ENCODE measurements at regions not wholly inside any gene's neighbourhood (a gene's known extent, or its start where the extent isn't known, plus 50 kb on each side); places are given as distances from the start of the nearest gene placed in this dataset.

DNA sequence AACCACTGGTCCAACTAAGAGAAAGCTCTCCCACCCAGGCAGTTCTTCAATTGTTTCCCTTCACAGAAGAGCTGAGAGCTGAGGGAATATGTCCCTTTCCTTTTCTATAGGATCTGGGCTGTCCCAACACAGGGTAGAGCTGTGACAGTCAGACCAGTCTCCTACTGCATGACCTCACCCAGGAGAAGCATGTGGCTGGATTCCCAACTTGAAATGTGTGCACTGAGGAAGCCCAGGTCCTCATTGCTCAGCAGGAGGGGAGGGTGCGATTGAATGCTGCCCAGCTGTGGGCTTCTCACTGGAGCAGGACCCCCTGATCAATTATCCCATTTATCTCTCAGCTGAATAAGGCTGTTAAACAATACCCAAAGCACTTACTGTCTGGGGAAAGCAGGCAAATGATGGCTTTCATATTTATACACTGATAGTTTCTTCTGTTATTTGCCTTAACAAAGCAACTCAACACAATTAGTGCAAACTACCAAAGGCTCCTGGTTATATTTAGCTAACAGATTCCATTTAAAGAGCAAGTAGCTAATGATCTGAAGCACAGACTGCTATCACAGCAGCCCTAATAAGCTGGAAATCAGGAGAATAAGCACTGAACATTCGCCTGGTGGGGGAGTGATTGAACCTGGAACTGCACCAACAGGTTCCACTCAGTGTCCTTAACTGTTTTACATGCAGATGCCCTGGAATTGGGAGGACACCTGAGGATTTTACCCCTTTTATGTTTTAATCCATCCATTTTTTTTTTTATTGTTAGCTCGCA is 508.8 kb downstream of the CCSER2 start:
- TF ChIP-seq, protein P1, sequence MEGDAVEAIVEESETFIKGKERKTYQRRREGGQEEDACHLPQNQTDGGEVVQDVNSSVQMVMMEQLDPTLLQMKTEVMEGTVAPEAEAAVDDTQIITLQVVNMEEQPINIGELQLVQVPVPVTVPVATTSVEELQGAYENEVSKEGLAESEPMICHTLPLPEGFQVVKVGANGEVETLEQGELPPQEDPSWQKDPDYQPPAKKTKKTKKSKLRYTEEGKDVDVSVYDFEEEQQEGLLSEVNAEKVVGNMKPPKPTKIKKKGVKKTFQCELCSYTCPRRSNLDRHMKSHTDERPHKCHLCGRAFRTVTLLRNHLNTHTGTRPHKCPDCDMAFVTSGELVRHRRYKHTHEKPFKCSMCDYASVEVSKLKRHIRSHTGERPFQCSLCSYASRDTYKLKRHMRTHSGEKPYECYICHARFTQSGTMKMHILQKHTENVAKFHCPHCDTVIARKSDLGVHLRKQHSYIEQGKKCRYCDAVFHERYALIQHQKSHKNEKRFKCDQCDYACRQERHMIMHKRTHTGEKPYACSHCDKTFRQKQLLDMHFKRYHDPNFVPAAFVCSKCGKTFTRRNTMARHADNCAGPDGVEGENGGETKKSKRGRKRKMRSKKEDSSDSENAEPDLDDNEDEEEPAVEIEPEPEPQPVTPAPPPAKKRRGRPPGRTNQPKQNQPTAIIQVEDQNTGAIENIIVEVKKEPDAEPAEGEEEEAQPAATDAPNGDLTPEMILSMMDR (IDR thresholded peaks at IDR 0.05) = no peak
- WGBS (ENCODE audit: insufficient coverage) = 83% methylated on average over 1 of the region's 3 CpGs
- Histone ChIP-seq H3K27ac (ENCODE audit: low read depth in 1 of 2, low read length in 2 of 2) (no peak overlapping the region), H3K36me3 (replicated peaks in 1 of 2; ENCODE audit: control insufficient read depth in 1 of 2, insufficient read depth in 2 of 2, low read length in 2 of 2) (no peaks in the 10 kb centered on the region), H2AFZ (ENCODE audit: insufficient read depth, low read depth, low read length, poor library complexity, severe bottlenecking) (no peak overlapping the region), H3K79me2 (ENCODE audit: insufficient read depth, low read length) (no peaks in the 10 kb centered on the region), H3K4me1 (ENCODE audit: control insufficient read depth in 1 of 2, insufficient read depth in 2 of 2, low read length in 2 of 2) (no peaks in the 10 kb centered on the region), H3K9ac (ENCODE audit: insufficient read depth, low read length, poor library complexity, severe bottlenecking) (no peak overlapping the region), H4K20me1 (ENCODE audit: insufficient read depth, low read length) (no peaks in the 10 kb centered on the region), H3K9me3 (replicated peaks in 1 of 2; ENCODE audit: control insufficient read depth in 1 of 2, insufficient read depth in 1 of 2, low read length in 2 of 2) (no peaks in the 10 kb centered on the region), H3K4me2 (replicated peaks; ENCODE audit: extremely low read depth, low read length, poor library complexity, severe bottlenecking) (no peak overlapping the region), H3K4me3 (replicated peaks in 1 of 3; ENCODE audit: low read depth in 2 of 3, low read length in 3 of 3) (no peak overlapping the region), H3K27me3 (ENCODE audit: control insufficient read depth in 2 of 2, insufficient read depth in 2 of 2, low read length in 2 of 2) (no peaks in the 10 kb centered on the region)
- H3K4me1 Mint-ChIP-seq = no peaks in the 10 kb centered on the region
- no peak for DNase-seq
- H3K4me3 Mint-ChIP-seq = no peak overlapping the region
- no peaks in the 10 kb centered on the region for H3K36me3 Mint-ChIP-seq
- no peak overlapping the region for H3K27ac Mint-ChIP-seq
- peaks cover 0 to 2% (median 0%) of the 10 kb centered on the region in 7 donors for H3K9me3 Mint-ChIP-seq
- H3K27me3 Mint-ChIP-seq (ENCODE audit: low read depth in 3 of 3) = peaks cover 0 to 2% (median 2%) of the 10 kb centered on the region in 3 donors
- intact Hi-C loops (cut with micrococcal nuclease) = no loop called here

DNA sequence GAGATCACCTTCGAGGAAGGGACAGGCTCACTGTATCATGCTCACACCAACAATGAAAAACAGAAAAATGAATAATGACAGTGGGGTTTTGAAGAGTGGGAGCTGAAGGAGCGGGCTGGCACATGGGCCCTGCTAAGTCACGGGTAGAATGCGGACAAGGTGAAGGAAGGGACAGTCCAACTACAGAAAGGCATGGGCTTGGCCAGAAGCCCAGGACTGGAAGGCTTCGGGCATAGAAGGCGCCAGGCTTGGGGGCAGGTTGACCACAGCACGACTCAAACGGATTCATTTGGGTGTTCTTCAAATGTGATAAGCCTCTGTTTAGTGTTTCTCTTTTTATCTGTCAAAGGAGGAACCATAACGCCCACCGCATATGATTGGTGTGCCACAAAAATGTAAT is 509.5 kb downstream of the CCSER2 start:
- H3K4me1 Mint-ChIP-seq = no peaks in the 10 kb centered on the region
- no peaks in the 10 kb centered on the region for H3K36me3 Mint-ChIP-seq
- H3K27me3 Mint-ChIP-seq (ENCODE audit: low read depth in 3 of 3) = peaks cover 0 to 2% (median 2%) of the 10 kb centered on the region in 3 donors
- Histone ChIP-seq H4K20me1 (ENCODE audit: insufficient read depth, low read length) (no peaks in the 10 kb centered on the region), H2AFZ (ENCODE audit: insufficient read depth, low read depth, low read length, poor library complexity, severe bottlenecking) (no peak overlapping the region), H3K79me2 (ENCODE audit: insufficient read depth, low read length) (no peaks in the 10 kb centered on the region), H3K4me3 (replicated peaks in 1 of 3; ENCODE audit: low read depth in 2 of 3, low read length in 3 of 3) (no peak overlapping the region), H3K9me3 (replicated peaks in 1 of 2; ENCODE audit: control insufficient read depth in 1 of 2, insufficient read depth in 1 of 2, low read length in 2 of 2) (no peaks in the 10 kb centered on the region), H3K9ac (ENCODE audit: insufficient read depth, low read length, poor library complexity, severe bottlenecking) (no peak overlapping the region), H3K4me1 (ENCODE audit: control insufficient read depth in 1 of 2, insufficient read depth in 2 of 2, low read length in 2 of 2) (no peaks in the 10 kb centered on the region), H3K36me3 (replicated peaks in 1 of 2; ENCODE audit: control insufficient read depth in 1 of 2, insufficient read depth in 2 of 2, low read length in 2 of 2) (no peaks in the 10 kb centered on the region), H3K27ac (ENCODE audit: low read depth in 1 of 2, low read length in 2 of 2) (no peak overlapping the region), H3K27me3 (ENCODE audit: control insufficient read depth in 2 of 2, insufficient read depth in 2 of 2, low read length in 2 of 2) (no peaks in the 10 kb centered on the region), H3K4me2 (replicated peaks; ENCODE audit: extremely low read depth, low read length, poor library complexity, severe bottlenecking) (no peak overlapping the region)
- intact Hi-C loops (cut with micrococcal nuclease) = no loop called here
- H3K27ac Mint-ChIP-seq = no peak overlapping the region
- TF ChIP-seq, protein P1 (IDR thresholded peaks at IDR 0.05) = no peak
- H3K9me3 Mint-ChIP-seq = peaks cover 0 to 2% (median 0%) of the 10 kb centered on the region in 7 donors
- DNase-seq = no peak
- no peak overlapping the region for H3K4me3 Mint-ChIP-seq
- WGBS (ENCODE audit: insufficient coverage) = 84% methylated on average over 8 of the region's 10 CpGs
